Upper lobe of right lung (tissue), 1 donor: ENCODE measurements at regions not wholly inside any gene's neighbourhood (a gene's known extent, or its start where the extent isn't known, plus 50 kb on each side); places are given as distances from the start of the nearest gene placed in this dataset.

Experiments
- ATAC-seq: fragments of 200-7000 bp; cut with Tn5 transposase; one replicate; pipeline ENCODE4 v1.9.1; 2020; ENCODE audit warnings: mild to moderate bottlenecking, moderate library complexity
- DNase-seq: peaks from one replicate; pipeline ENCODE4 v3.0.0-alpha.2; 2020
- H3K27ac ChIP-seq: fragments of 200-600 bp; one replicate; pipeline ENCODE4 v1.8.0; 2022
- H3K27me3 ChIP-seq: fragments of 200-600 bp; one replicate; pipeline ENCODE4 v1.8.0; 2022; ENCODE audit warnings: mild to moderate bottlenecking
- H3K36me3 ChIP-seq: fragments of 200-600 bp; one replicate; pipeline ENCODE4 v1.8.0; 2022
- H3K4me1 ChIP-seq: fragments of 200-600 bp; one replicate; pipeline ENCODE4 v1.8.0; 2022
- H3K4me3 ChIP-seq: fragments of 200-600 bp; one replicate; pipeline ENCODE4 v1.8.0; 2022; ENCODE audit warnings: mild to moderate bottlenecking
- H3K9me3 ChIP-seq: fragments of 200-600 bp; one replicate; pipeline ENCODE4 v1.8.0; 2022
- CTCF ChIP-seq: fragments of 200-600 bp; IDR thresholded peaks from one replicate; pipeline ENCODE4 v1.8.0; 2022; ENCODE audit warnings: antibody characterized with exemption
- intact Hi-C: fragments of 100-400 bp; cut with DNase I; formaldehyde crosslinking; loops from one replicate; pipeline ENCODE4 v1.11.0; 2022
- donor health status: DM: no; HTN: yes; CAD: no; lungs with severe emphysema.

- no peaks in the 10 kb centered on the region for H3K36me3 ChIP-seq
- H3K4me1 ChIP-seq, result no peaks in the 10 kb centered on the region
- H3K9me3 ChIP-seq, result no peaks in the 10 kb centered on the region
- intact Hi-C loops, result no loop called here
- H3K4me3 ChIP-seq, result peak overlapping the region; percentile 38
- no peak overlapping the region for H3K27ac ChIP-seq
- peak; percentile 69 for ATAC-seq
- no peak for TF ChIP-seq CTCF
- peak; percentile 66 for DNase-seq
- H3K27me3 ChIP-seq, result peaks cover 10% of the 10 kb centered on the region
Measured at GRCh38 chr9:99296291-99296951, 74.3 kb downstream of the SEC61B start.

- intact Hi-C loops, result no loop called here
- DNase-seq (no peak), ATAC-seq (no peak)
- Histone ChIP-seq H3K4me3 (no peak overlapping the region), H3K4me1 (no peaks in the 10 kb centered on the region), H3K36me3 (no peaks in the 10 kb centered on the region), H3K9me3 (no peaks in the 10 kb centered on the region), H3K27ac (no peak overlapping the region), H3K27me3 (peaks cover 10% of the 10 kb centered on the region)
- no peak for TF ChIP-seq CTCF
Measured at GRCh38 chr9:99298614-99299013, 76.5 kb downstream of the SEC61B start.

- Histone ChIP-seq H3K27ac (no peak overlapping the region), H3K4me3 (no peak overlapping the region), H3K4me1 (no peaks in the 10 kb centered on the region), H3K27me3 (peaks cover 8% of the 10 kb centered on the region), H3K9me3 (no peaks in the 10 kb centered on the region), H3K36me3 (no peaks in the 10 kb centered on the region)
- intact Hi-C loops, result no loop called here
- no peak for ATAC-seq
- DNase-seq, result no peak
- peak; percentile 36 for TF ChIP-seq CTCF
Measured at GRCh38 chr9:99299211-99300102, 77.4 kb downstream of the SEC61B start.

GRCh38 chr9:99300103-99300439 is 78.0 kb downstream of the SEC61B start:
- intact Hi-C loops, result no loop called here
- TF ChIP-seq CTCF, result no peak
- H3K4me3 ChIP-seq, result no peak overlapping the region
- no peaks in the 10 kb centered on the region for H3K36me3 ChIP-seq
- no peak overlapping the region for H3K27ac ChIP-seq
- no peaks in the 10 kb centered on the region for H3K9me3 ChIP-seq
- H3K4me1 ChIP-seq, result no peaks in the 10 kb centered on the region
- H3K27me3 ChIP-seq, result peaks cover 2% of the 10 kb centered on the region
- no peak for DNase-seq
- ATAC-seq, result no peak

- no peaks in the 10 kb centered on the region for H3K9me3 ChIP-seq
- no peak overlapping the region for H3K4me3 ChIP-seq
- no peak for TF ChIP-seq CTCF
- no peak overlapping the region for H3K27ac ChIP-seq
- H3K36me3 ChIP-seq, result no peaks in the 10 kb centered on the region
- ATAC-seq (no peak), DNase-seq (no peak)
- intact Hi-C loops, result no loop called here
- H3K27me3 ChIP-seq, result no peaks in the 10 kb centered on the region
- no peaks in the 10 kb centered on the region for H3K4me1 ChIP-seq
Measured at GRCh38 chr9:99300603-99301002, 78.5 kb downstream of the SEC61B start.
